ENCODE measurements at regions not wholly inside any gene's neighbourhood (a gene's known extent, or its start where the extent isn't known, plus 50 kb on each side); places are given as distances from the start of the nearest gene placed in this dataset.

- no peaks in the 10 kb centered on the region for H3K9me3 ChIP-seq
- no peak overlapping the region for H3K27ac ChIP-seq
- H3K4me1 ChIP-seq, result no peaks in the 10 kb centered on the region
- H3K27me3 ChIP-seq, result no peaks in the 10 kb centered on the region
- ATAC-seq, result no peak
- no peak for DNase-seq
- no peak overlapping the region for H3K4me3 ChIP-seq
- in situ Hi-C loops (cut with MboI; ENCODE audit: low sequenced_read_pairs in 4 of 4), result no loop called here
- no peak for TF ChIP-seq CTCF (IDR thresholded peaks at IDR 0.05 in 4 of 5, conservative IDR thresholded peaks at IDR 0.05 in 1 of 5)
- no peak for TF ChIP-seq POLR2A (IDR thresholded peaks at IDR 0.05)
- intact Hi-C loops (cut with DNase I; ENCODE audit: low total_unique reads), result no loop called here
- no peaks in the 10 kb centered on the region for H3K36me3 ChIP-seq
These were observed 731.5 kb upstream of the AGA start for GRCh38 chr4:178173771-178174170.

GRCh38 chr4:178174756-178175155 is 732.5 kb upstream of the AGA start:
- Histone ChIP-seq H3K27me3 (no peaks in the 10 kb centered on the region), H3K4me3 (no peak overlapping the region), H3K4me1 (no peaks in the 10 kb centered on the region), H3K27ac (no peak overlapping the region), H3K36me3 (no peaks in the 10 kb centered on the region), H3K9me3 (no peaks in the 10 kb centered on the region)
- intact Hi-C loops (cut with DNase I; ENCODE audit: low total_unique reads), result no loop called here
- no peak for DNase-seq
- in situ Hi-C loops (cut with MboI; ENCODE audit: low sequenced_read_pairs in 4 of 4), result no loop called here
- ATAC-seq, result no peak
- TF ChIP-seq CTCF (IDR thresholded peaks at IDR 0.05 in 4 of 5, conservative IDR thresholded peaks at IDR 0.05 in 1 of 5), result no peak
- TF ChIP-seq POLR2A (IDR thresholded peaks at IDR 0.05), result no peak

- Histone ChIP-seq H3K27me3 (no peaks in the 10 kb centered on the region), H3K4me1 (no peaks in the 10 kb centered on the region), H3K27ac (no peak overlapping the region), H3K4me3 (no peak overlapping the region), H3K9me3 (no peaks in the 10 kb centered on the region), H3K36me3 (no peaks in the 10 kb centered on the region)
- intact Hi-C loops (cut with DNase I; ENCODE audit: low total_unique reads), result no loop called here
- in situ Hi-C loops (cut with MboI; ENCODE audit: low sequenced_read_pairs in 4 of 4), result no loop called here
- ATAC-seq (no peak), DNase-seq (no peak)
- TF ChIP-seq CTCF (IDR thresholded peaks at IDR 0.05 in 4 of 5, conservative IDR thresholded peaks at IDR 0.05 in 1 of 5) (no peak), POLR2A (IDR thresholded peaks at IDR 0.05) (no peak)
These were observed 743.3 kb upstream of the AGA start for GRCh38 chr4:178185517-178185916.

- intact Hi-C loops (cut with DNase I; ENCODE audit: low total_unique reads) (no loop called here), in situ Hi-C loops (cut with MboI; ENCODE audit: low sequenced_read_pairs in 4 of 4) (no loop called here)
- H3K27me3 ChIP-seq, result no peaks in the 10 kb centered on the region
- no peaks in the 10 kb centered on the region for H3K36me3 ChIP-seq
- DNase-seq, result no peak
- no peak overlapping the region for H3K4me3 ChIP-seq
- no peak overlapping the region for H3K27ac ChIP-seq
- no peaks in the 10 kb centered on the region for H3K4me1 ChIP-seq
- TF ChIP-seq POLR2A (IDR thresholded peaks at IDR 0.05) (no peak), CTCF (IDR thresholded peaks at IDR 0.05 in 4 of 5, conservative IDR thresholded peaks at IDR 0.05 in 1 of 5) (no peak)
- H3K9me3 ChIP-seq, result no peaks in the 10 kb centered on the region
- ATAC-seq, result no peak
These were observed 750.4 kb upstream of the AGA start for GRCh38 chr4:178192611-178193010.

GRCh38 chr4:178196751-178197374 is 754.6 kb upstream of the AGA start:
- no peak for TF ChIP-seq CTCF (IDR thresholded peaks at IDR 0.05 in 4 of 5, conservative IDR thresholded peaks at IDR 0.05 in 1 of 5)
- no peak for TF ChIP-seq POLR2A (IDR thresholded peaks at IDR 0.05)

More at GRCh38 chr4:178196751-178197374, 754.6 kb upstream of the AGA start:
- Histone ChIP-seq H3K4me1 (no peaks in the 10 kb centered on the region), H3K27ac (no peak overlapping the region), H3K9me3 (no peaks in the 10 kb centered on the region), H3K27me3 (no peaks in the 10 kb centered on the region), H3K4me3 (no peak overlapping the region), H3K36me3 (no peaks in the 10 kb centered on the region)
- ATAC-seq, result no peak
- in situ Hi-C loops (cut with MboI; ENCODE audit: low sequenced_read_pairs in 4 of 4) (no loop called here), intact Hi-C loops (cut with DNase I; ENCODE audit: low total_unique reads) (no loop called here)
- DNase-seq, result no peak

Measured in gastrocnemius medialis (tissue), 4 donors.